Fibroblast of lung (primary cell): ENCODE measurements at regions not wholly inside any gene's neighbourhood (a gene's known extent, or its start where the extent isn't known, plus 50 kb on each side); places are given as distances from the start of the nearest gene placed in this dataset.

Experiments used
- DNase-seq, 2 donors: peaks; one replicate each; pipeline versions ENCODE4 v3.0.0 to v3.0.0-alpha.2; 2010; ENCODE audit warnings: low read depth in 2 of 2
- H2AFZ ChIP-seq: 2 replicates; pipeline ENCODE4 v1.5.1; 2012; ENCODE audit warnings: low read length, control low read depth, inconsistent platforms
- H3K27ac ChIP-seq: 2 replicates; pipeline ENCODE4 v1.5.1; 2011; ENCODE audit warnings: low read length, control low read depth; ENCODE audit not compliant: insufficient read depth
- H3K27me3 ChIP-seq: 2 replicates; pipeline ENCODE4 v1.5.1; 2011; ENCODE audit warnings: mild to moderate bottlenecking, low read length; ENCODE audit not compliant: control insufficient read depth, insufficient read depth
- H3K36me3 ChIP-seq: 2 replicates; pipeline ENCODE4 v1.5.1; 2011; ENCODE audit warnings: low read length; ENCODE audit not compliant: control insufficient read depth, insufficient read depth
- H3K4me1 ChIP-seq: 2 replicates; pipeline ENCODE4 v1.5.1; 2011; ENCODE audit warnings: low read length; ENCODE audit not compliant: control insufficient read depth, insufficient read depth; ENCODE audit errors: extremely low read depth
- H3K4me2 ChIP-seq: 2 replicates; pipeline ENCODE4 v1.5.1; 2011; ENCODE audit warnings: low read length, control low read depth; ENCODE audit not compliant: insufficient read depth; ENCODE audit errors: extremely low read depth
- H3K4me3 ChIP-seq, 4 experiments: fragments of 200-600 bp in 1 of 4; sonication (generic) in 1 of 4; replicated peaks in 1 of 4; 2 replicates each; pipeline ENCODE4 v1.5.1; 2011 to 2016; ENCODE audit warnings: low read length in 4 of 4, low read depth in 3 of 4, mild to moderate bottlenecking in 3 of 4, control low read depth in 2 of 4, inconsistent platforms in 1 of 4, mixed read lengths in 1 of 4; ENCODE audit not compliant: insufficient read depth in 1 of 4; ENCODE audit errors: control extremely low read depth in 1 of 4
- H3K79me2 ChIP-seq: 2 replicates; pipeline ENCODE4 v1.5.1; 2012; ENCODE audit warnings: mild to moderate bottlenecking, low read length, inconsistent platforms; ENCODE audit not compliant: control insufficient read depth, insufficient read depth
- H3K9ac ChIP-seq: 2 replicates; pipeline ENCODE4 v1.5.1; 2011; ENCODE audit warnings: mild to moderate bottlenecking, low read length, control low read depth; ENCODE audit not compliant: insufficient read depth
- H3K9me3 ChIP-seq: 2 replicates; pipeline ENCODE4 v1.5.1; 2012; ENCODE audit warnings: low read depth, low read length; ENCODE audit not compliant: control insufficient read depth, insufficient read depth
- H4K20me1 ChIP-seq: 2 replicates; pipeline ENCODE4 v1.5.1; 2011; ENCODE audit warnings: low read length; ENCODE audit not compliant: control insufficient read depth, insufficient read depth; ENCODE audit errors: extremely low read depth
- CTCF ChIP-seq, 2 donors: IDR thresholded peaks in 1 of 2; conservative IDR thresholded peaks in 1 of 2; 1 replicate in 1 of 2; 2 replicates in 1 of 2; pipeline ENCODE4 v1.5.1; 2011 to 2012; ENCODE audit warnings: low read length in 2 of 2, control low read depth in 1 of 2, inconsistent platforms in 1 of 2, low read depth in 1 of 2, mild to moderate bottlenecking in 1 of 2
- EZH2 ChIP-seq: IDR thresholded peaks from 2 replicates; pipeline ENCODE4 v1.5.1; 2012; ENCODE audit warnings: low read length, control low read depth, mild to moderate bottlenecking; ENCODE audit errors: missing control alignments

- Histone ChIP-seq H3K4me3 (no peak overlapping the region), H3K9me3 (no peaks in the 10 kb centered on the region), H3K36me3 (no peaks in the 10 kb centered on the region), H2AFZ (no peak overlapping the region), H3K4me2 (no peak overlapping the region), H3K79me2 (no peaks in the 10 kb centered on the region), H3K4me1 (no peaks in the 10 kb centered on the region), H3K9ac (no peak overlapping the region), H3K27me3 (no peaks in the 10 kb centered on the region), H3K27ac (no peak overlapping the region), H4K20me1 (no peaks in the 10 kb centered on the region)
- TF ChIP-seq EZH2 (no peak), CTCF (conservative IDR thresholded peaks at IDR 0.05 in 1 of 2, IDR thresholded peaks at IDR 0.05 in 1 of 2; ENCODE audit: low read depth in 1 of 2, low read length in 2 of 2) (no peak)
- DNase-seq = no peak
These were observed 193.1 kb downstream of the DICER1 start for GRCh38 chr14:94964181-94964580.

- DNase-seq = no peak
- no peak overlapping the region for H2AFZ ChIP-seq
- H3K9ac ChIP-seq = no peak overlapping the region
- H3K4me2 ChIP-seq = no peak overlapping the region
- H3K4me1 ChIP-seq = no peaks in the 10 kb centered on the region
- H3K27ac ChIP-seq = no peak overlapping the region
- H3K27me3 ChIP-seq = no peaks in the 10 kb centered on the region
- H3K4me3 ChIP-seq = no peak overlapping the region
- H3K9me3 ChIP-seq = no peaks in the 10 kb centered on the region
- H4K20me1 ChIP-seq = no peaks in the 10 kb centered on the region
- no peak for TF ChIP-seq CTCF (conservative IDR thresholded peaks at IDR 0.05 in 1 of 2, IDR thresholded peaks at IDR 0.05 in 1 of 2; ENCODE audit: low read depth in 1 of 2, low read length in 2 of 2)
- no peak for TF ChIP-seq EZH2
- H3K36me3 ChIP-seq = no peaks in the 10 kb centered on the region
- no peaks in the 10 kb centered on the region for H3K79me2 ChIP-seq
These were observed 193.1 kb upstream of the GSC start for GRCh38 chr14:94963051-94963450.

- DNase-seq = no peak
- H4K20me1 ChIP-seq = no peaks in the 10 kb centered on the region
- no peaks in the 10 kb centered on the region for H3K4me1 ChIP-seq
- H3K4me2 ChIP-seq = no peak overlapping the region
- H3K4me3 ChIP-seq = no peak overlapping the region
- no peaks in the 10 kb centered on the region for H3K36me3 ChIP-seq
- no peak overlapping the region for H2AFZ ChIP-seq
- H3K79me2 ChIP-seq = no peaks in the 10 kb centered on the region
- H3K27me3 ChIP-seq = no peaks in the 10 kb centered on the region
- H3K9me3 ChIP-seq = no peaks in the 10 kb centered on the region
- TF ChIP-seq CTCF (conservative IDR thresholded peaks at IDR 0.05 in 1 of 2, IDR thresholded peaks at IDR 0.05 in 1 of 2; ENCODE audit: low read depth in 1 of 2, low read length in 2 of 2) (no peak), EZH2 (no peak)
- no peak overlapping the region for H3K9ac ChIP-seq
- no peak overlapping the region for H3K27ac ChIP-seq
These were observed 192.3 kb upstream of the GSC start for GRCh38 chr14:94962166-94962575.
